A549 (cell line): ENCODE measurements at regions not wholly inside any gene's neighbourhood (a gene's known extent, or its start where the extent isn't known, plus 50 kb on each side); places are given as distances from the start of the nearest gene placed in this dataset.

Experiments
- ATAC-seq, 2 experiments: fragments of 200-7000 bp in 1 of 2; fragments of >200 bp in 1 of 2; cut with Nextera tagmentation in 1 of 2; cut with Tn5 transposase in 1 of 2; 3 replicates each; pipeline versions ENCODE4 v1.8.0 to v1.9.1; 2018 to 2020; ENCODE audit warnings: mild to moderate bottlenecking in 1 of 2, moderate library complexity in 1 of 2
- CTCF ChIA-PET: fragments of 300-600 bp; sonication (Branson Sonifier 250); formaldehyde crosslinking; extraction: SDS; loops from one replicate; lab custom pipeline; 2021; ENCODE audit warnings: antibody characterized with exemption, inconsistent platforms; lab: Yijun Ruan, JAX
- POLR2A ChIA-PET: fragments of 350-600 bp; formaldehyde crosslinking; extraction: SDS; loops from one replicate; lab custom pipeline; 2021; ENCODE audit warnings: antibody characterized with exemption, inconsistent platforms; lab: Yijun Ruan, JAX
- DNase-seq, 2 experiments: peaks; one replicate each; pipeline versions ENCODE4 v3.0.0 to v3.0.0-alpha.2; 2011 to 2016; ENCODE audit warnings: low read depth in 1 of 2, low spot score in 1 of 2
- FAIRE-seq: peaks from 2 replicates; lab custom pipeline; 2011; peaks lifted over from hg19 to GRCh38; lab: Jason Lieb, UNC
- H3K27ac ChIP-seq, 2 experiments: fragments of >200 bp; sonication (Bioruptor Twin); formaldehyde crosslinking; 3 replicates each; pipeline ENCODE4 v1.5.1; 2016 to 2017
- H3K4me1 ChIP-seq: fragments of >200 bp; sonication (Bioruptor Twin); formaldehyde crosslinking; 3 replicates; pipeline ENCODE4 v1.6.1; 2016
- H3K4me2 ChIP-seq: fragments of >200 bp; sonication (Bioruptor Twin); formaldehyde crosslinking; 3 replicates; pipeline ENCODE4 v1.6.1; 2016
- H3K4me3 ChIP-seq: fragments of >200 bp; sonication (Bioruptor Twin); formaldehyde crosslinking; 3 replicates; pipeline ENCODE4 v1.5.1; 2016
- H3K9me3 ChIP-seq: fragments of >200 bp; sonication (Bioruptor Twin); formaldehyde crosslinking; 3 replicates; pipeline ENCODE4 v1.6.1; 2016
- BCL3 ChIP-seq: fragments of >200 bp; sonication (Bioruptor Twin); formaldehyde crosslinking; IDR thresholded peaks from 3 replicates; pipeline ENCODE4 v1.6.1; 2016
- CHD2 ChIP-seq: fragments of 150-350 bp; IDR thresholded peaks from 2 replicates; pipeline ENCODE4 v1.6.1; 2014; ENCODE audit warnings: low read length; ENCODE audit not compliant: partially characterized antibody
- CTCF ChIP-seq: fragments of >200 bp; sonication (Bioruptor Twin); formaldehyde crosslinking; IDR thresholded peaks from 3 replicates; pipeline ENCODE4 v1.5.1; 2016
- E2F6 ChIP-seq: IDR thresholded peaks from 2 replicates; pipeline ENCODE4 v1.6.1; 2012; ENCODE audit warnings: low read depth, borderline replicate concordance
- EHF ChIP-seq: fragments of 250-450 bp; sonication (Bioruptor Pico); IDR thresholded peaks from 2 replicates; pipeline ENCODE4 v1.5.0; 2020; ENCODE audit warnings: mild to moderate bottlenecking
- EP300 ChIP-seq, 2 experiments: fragments of >200 bp; sonication (Bioruptor Twin); formaldehyde crosslinking; IDR thresholded peaks; 2 replicates in 1 of 2; 3 replicates in 1 of 2; pipeline ENCODE4 v1.6.1; 2016 to 2017
- HDAC2 ChIP-seq: fragments of 200-600 bp; sonication (generic); IDR thresholded peaks from 2 replicates; pipeline ENCODE4 v1.6.1; 2016
- HES2 ChIP-seq: fragments of >200 bp; sonication (Bioruptor Twin); formaldehyde crosslinking; IDR thresholded peaks from 2 replicates; pipeline ENCODE4 v1.6.1; 2016
- HMGXB4 ChIP-seq: fragments of 250-450 bp; sonication (Bioruptor Pico); IDR thresholded peaks from 2 replicates; pipeline ENCODE4 v1.5.0; 2021; ENCODE audit warnings: mild to moderate bottlenecking, moderate library complexity, borderline replicate concordance
- HOXB13 ChIP-seq: fragments of 250-450 bp; sonication (Bioruptor Pico); IDR thresholded peaks from 2 replicates; pipeline ENCODE4 v1.5.0; 2020; ENCODE audit warnings: low read depth, mild to moderate bottlenecking, moderate library complexity
- HOXB5 ChIP-seq: fragments of 250-450 bp; sonication (Bioruptor Pico); IDR thresholded peaks from 2 replicates; pipeline ENCODE4 v1.5.0; 2020; ENCODE audit warnings: mild to moderate bottlenecking, moderate library complexity
- JUNB ChIP-seq: fragments of >200 bp; sonication (Bioruptor Twin); formaldehyde crosslinking; IDR thresholded peaks from 2 replicates; pipeline ENCODE4 v1.6.1; 2016
- MAFK ChIP-seq: fragments of 450-650 bp; IDR thresholded peaks from 2 replicates; pipeline ENCODE4 v1.6.1; 2014; ENCODE audit not compliant: partially characterized antibody
- NPAS2 ChIP-seq: fragments of 250-450 bp; sonication (Bioruptor Pico); IDR thresholded peaks from 2 replicates; pipeline ENCODE4 v1.8.0; 2022; ENCODE audit warnings: mild to moderate bottlenecking, moderate library complexity, borderline replicate concordance
- NR3C1 ChIP-seq: fragments of >200 bp; sonication (Bioruptor Twin); formaldehyde crosslinking; IDR thresholded peaks from 3 replicates; pipeline ENCODE4 v1.6.1; 2017
- POLR2A ChIP-seq: IDR thresholded peaks from 2 replicates; pipeline ENCODE4 v1.6.1; 2012; ENCODE audit warnings: mild to moderate bottlenecking, low read length
- RAD21 ChIP-seq, 2 experiments: fragments of >200 bp in 1 of 2; sonication (Bioruptor Twin) in 1 of 2; formaldehyde crosslinking in 1 of 2; IDR thresholded peaks in 1 of 2; conservative IDR thresholded peaks in 1 of 2; 2 replicates in 1 of 2; 3 replicates in 1 of 2; pipeline ENCODE4 v1.6.1; 2012 to 2018; ENCODE audit warnings: inconsistent platforms in 1 of 2
- ZFP36 ChIP-seq: fragments of 450-650 bp; IDR thresholded peaks from 2 replicates; pipeline ENCODE4 v1.6.1; 2014; ENCODE audit warnings: borderline replicate concordance; ENCODE audit not compliant: partially characterized antibody
- ZNF302 ChIP-seq: fragments of 250-450 bp; sonication (Bioruptor Pico); IDR thresholded peaks from 2 replicates; pipeline ENCODE4 v1.9.0; 2021; ENCODE audit warnings: inconsistent platforms, mild to moderate bottlenecking, moderate library complexity
- ZSCAN20 ChIP-seq: fragments of 250-450 bp; sonication (Bioruptor Pico); IDR thresholded peaks from 2 replicates; pipeline ENCODE4 v1.8.0; 2022; ENCODE audit warnings: mild to moderate bottlenecking, moderate library complexity
- WGBS: methylation state at CpG from one replicate; pipeline ENCODE4 v1.1.6; 2017; ENCODE audit errors: missing lambda C conversion rate; 5-methylcytosine and 5-hydroxymethylcytosine counted together

- Histone ChIP-seq H3K4me2 (no peak overlapping the region), H3K4me3 (no peak overlapping the region), H3K27ac (no peak overlapping the region), H3K4me1 (no peaks in the 10 kb centered on the region), H3K9me3 (no peaks in the 10 kb centered on the region)
- CTCF ChIA-PET = no interaction called here
- POLR2A ChIA-PET = no interaction called here
- FAIRE-seq = no peak
- ATAC-seq = no peak
- no peak for TF ChIP-seq EP300 (IDR thresholded peaks at IDR 0.05)
- no peak for TF ChIP-seq POLR2A
- no peak for TF ChIP-seq RAD21 (conservative IDR thresholded peaks at IDR 0.05 in 1 of 2, IDR thresholded peaks at IDR 0.05 in 1 of 2)
- no peak for TF ChIP-seq HMGXB4 (CRISPR knock-in tag)
- TF ChIP-seq ZNF302 (CRISPR knock-in tag) = no peak
- no peak for TF ChIP-seq BCL3
- TF ChIP-seq HOXB13 (CRISPR knock-in tag) = no peak
- TF ChIP-seq HOXB5 = no peak
- TF ChIP-seq HES2 = no peak
- TF ChIP-seq HDAC2 = no peak
- TF ChIP-seq CHD2 = no peak
- TF ChIP-seq NR3C1 = no peak
- no peak for TF ChIP-seq JUNB
- TF ChIP-seq E2F6 = no peak
- WGBS = 3% methylated on average over 3 of the region's 3 CpGs
- no peak for DNase-seq
Observed at GRCh38 chr13:103291798-103292572, 225.8 kb upstream of the SLC10A2 start.

GRCh38 chr13:103291226-103291625 is 225.0 kb upstream of the SLC10A2 start:
- H3K4me3 ChIP-seq = no peak overlapping the region
- POLR2A ChIA-PET = no interaction called here
- no peak for FAIRE-seq
- H3K9me3 ChIP-seq = no peaks in the 10 kb centered on the region
- ATAC-seq = no peak
- no peak overlapping the region for H3K27ac ChIP-seq
- TF ChIP-seq CTCF (no peak), MAFK (no peak), CHD2 (no peak), ZFP36 (no peak), E2F6 (no peak), ZSCAN20 (no peak), NPAS2 (no peak), EHF (no peak)
- CTCF ChIA-PET = no interaction called here
- no peaks in the 10 kb centered on the region for H3K4me1 ChIP-seq
- no peak for DNase-seq
- WGBS = 50% methylated on average over 3 of the region's 3 CpGs
- H3K4me2 ChIP-seq = no peak overlapping the region
